GM12878 (cell line): ENCODE measurements at regions not wholly inside any gene's neighbourhood (a gene's known extent, or its start where the extent isn't known, plus 50 kb on each side); places are given as distances from the start of the nearest gene placed in this dataset.

ENCODE experiments used
- ATAC-seq: fragments of 200-7000 bp; cut with Tn5 transposase; 3 replicates; pipeline ENCODE4 v1.9.1; 2020; ENCODE audit warnings: mild to moderate bottlenecking, moderate library complexity
- BruUV-seq: library from RNA; stranded (reverse); fragments of 400-500 nt; replicated peaks from 2 replicates; lab custom pipeline; 2021; lab: Mats Ljungman, UMichigan
- CTCF ChIA-PET: fragments of 300-600 bp; sonication (Branson Sonifier 250); formaldehyde crosslinking; extraction: SDS; loops from one replicate; lab custom pipeline; 2021; ENCODE audit warnings: inconsistent platforms; lab: Yijun Ruan, JAX
- POLR2A ChIA-PET: fragments of 350-600 bp; formaldehyde crosslinking; extraction: SDS; loops from one replicate; lab custom pipeline; 2021; ENCODE audit warnings: inconsistent platforms; lab: Charles Lee
- RAD21 ChIA-PET: fragments of 300-600 bp; sonication (Branson Sonifier 250); formaldehyde crosslinking; loops from one replicate; lab custom pipeline; 2023; ENCODE audit warnings: antibody characterized with exemption; ENCODE audit not compliant: unreplicated experiment; lab: Charles Lee
- SMC1A ChIA-PET: fragments of 300-600 bp; sonication (Branson Sonifier 250); formaldehyde crosslinking; loops from one replicate; lab custom pipeline; 2023; ENCODE audit not compliant: unreplicated experiment, uncharacterized antibody; lab: Charles Lee
- DNase-seq: peaks from one replicate; pipeline ENCODE4 v3.0.0-alpha.2; 2011; ENCODE audit warnings: low read depth, low spot score
- FAIRE-seq: peaks from 3 replicates; lab custom pipeline; 2011; peaks lifted over from hg19 to GRCh38; lab: Jason Lieb, UNC
- H2AFZ ChIP-seq: 2 replicates; pipeline ENCODE4 v1.6.0; 2011; ENCODE audit warnings: low read depth, low read length, control low read depth; ENCODE audit not compliant: control insufficient read depth
- H3K27ac ChIP-seq: 2 replicates; pipeline ENCODE4 v1.5.1; 2011; ENCODE audit warnings: control low read depth; ENCODE audit not compliant: control insufficient read depth, insufficient read depth
- H3K27me3 ChIP-seq, 2 experiments: replicated peaks in 1 of 2; 2 replicates each; pipeline versions ENCODE4 v1.6.0 to v1.6.1; 2011; ENCODE audit warnings: low read length in 1 of 2; ENCODE audit not compliant: control insufficient read depth in 2 of 2, insufficient read depth in 2 of 2
- H3K36me3 ChIP-seq, 2 experiments: 2 replicates each; pipeline ENCODE4 v1.5.1; 2011; ENCODE audit warnings: low read length in 1 of 2; ENCODE audit not compliant: control insufficient read depth in 2 of 2, insufficient read depth in 2 of 2
- H3K4me1 ChIP-seq: 2 replicates; pipeline ENCODE4 v1.6.1; 2011; ENCODE audit warnings: mild to moderate bottlenecking, low read length, moderate library complexity, mixed read lengths; ENCODE audit not compliant: control insufficient read depth, insufficient read depth
- H3K4me2 ChIP-seq: 2 replicates; pipeline ENCODE4 v1.6.0; 2011; ENCODE audit warnings: control low read depth; ENCODE audit not compliant: control insufficient read depth, insufficient read depth
- H3K4me3 ChIP-seq: fragments of 200-600 bp; sonication (generic); 2 replicates; pipeline ENCODE4 v1.5.1; 2016
- H3K79me2 ChIP-seq: 2 replicates; pipeline ENCODE4 v1.6.0; 2011; ENCODE audit warnings: low read length; ENCODE audit not compliant: control insufficient read depth, insufficient read depth
- H3K9ac ChIP-seq: 2 replicates; pipeline ENCODE4 v1.8.0; 2011; ENCODE audit warnings: low read length, control low read depth, mixed read lengths; ENCODE audit not compliant: control insufficient read depth, insufficient read depth
- H3K9me3 ChIP-seq: replicated peaks from 3 replicates; pipeline ENCODE4 v1.5.1; 2011; ENCODE audit warnings: mild to moderate bottlenecking, low read length; ENCODE audit not compliant: control insufficient read depth, insufficient read depth
- H4K20me1 ChIP-seq: 2 replicates; pipeline ENCODE4 v1.6.0; 2011; ENCODE audit not compliant: control insufficient read depth, insufficient read depth
- BCL11A ChIP-seq: IDR thresholded peaks from 2 replicates; pipeline ENCODE4 v1.6.1; 2011; ENCODE audit warnings: low read depth, low read length
- CREM ChIP-seq: IDR thresholded peaks from 2 replicates; pipeline ENCODE4 v1.6.1; 2014; ENCODE audit warnings: antibody characterized with exemption, low read depth
- EGR1 ChIP-seq, 2 experiments: IDR thresholded peaks; 1 replicate in 1 of 2; 2 replicates in 1 of 2; pipeline ENCODE4 v1.6.1; 2011 to 2012; ENCODE audit warnings: low read depth in 2 of 2, low read length in 2 of 2, borderline replicate concordance in 1 of 2, mild to moderate bottlenecking in 1 of 2, moderate library complexity in 1 of 2
- HDAC2 ChIP-seq: fragments of 200-600 bp; sonication (generic); IDR thresholded peaks from 2 replicates; pipeline ENCODE4 v1.6.1; 2017
- HSF1 ChIP-seq: fragments of 150-350 bp; IDR thresholded peaks from 2 replicates; pipeline ENCODE4 v1.6.1; 2014; ENCODE audit warnings: mild to moderate bottlenecking, low read depth, low read length
- PKNOX1 ChIP-seq: fragments of 450-650 bp; IDR thresholded peaks from 2 replicates; pipeline ENCODE4 v1.6.1; 2016; ENCODE audit warnings: mild to moderate bottlenecking
- POU2F2 ChIP-seq: IDR thresholded peaks from 3 replicates; pipeline ENCODE4 v1.6.1; 2011; ENCODE audit warnings: low read depth, mild to moderate bottlenecking, low read length, borderline replicate concordance
- RB1 ChIP-seq: fragments of 450-650 bp; formaldehyde crosslinking; IDR thresholded peaks from 2 replicates; pipeline ENCODE4 v1.6.1; 2017; ENCODE audit warnings: mild to moderate bottlenecking, borderline replicate concordance
- SMC3 ChIP-seq: IDR thresholded peaks from 2 replicates; pipeline ENCODE4 v1.6.1; 2011; ENCODE audit warnings: low read length, improper control_type of control experiment, borderline replicate concordance
- SP1 ChIP-seq: IDR thresholded peaks from one replicate; pipeline ENCODE4 v1.6.1; 2011; ENCODE audit warnings: low read depth, low read length
- STAT3 ChIP-seq: IDR thresholded peaks from 2 replicates; pipeline ENCODE4 v1.6.1; 2011; ENCODE audit warnings: low read depth, low read length, improper control_type of control experiment
- YBX1 ChIP-seq: fragments of 450-650 bp; IDR thresholded peaks from 2 replicates; pipeline ENCODE4 v1.6.1; 2016; ENCODE audit warnings: antibody characterized with exemption
- WGBS: methylation state at CpG from one replicate; pipeline ENCODE4 v1.1.6; 2016; ENCODE audit warnings: low lambda C conversion rate; ENCODE audit not compliant: insufficient replicate concordance, insufficient coverage; ENCODE audit errors: missing lambda C conversion rate; 5-methylcytosine and 5-hydroxymethylcytosine counted together
- in situ Hi-C: fragments of 300-500 bp; cut with MboI; formaldehyde crosslinking; loops from 9 replicates; pipeline ENCODE4 v1.14.3; 2018; ENCODE audit warnings: mixed read lengths
- intact Hi-C: fragments of 100-400 bp; cut with micrococcal nuclease; formaldehyde crosslinking; loops from one replicate; pipeline ENCODE4 v1.14.2; 2022; ENCODE audit not compliant: unreplicated experiment

- ChIA-PET SMC1A (no interaction called here), CTCF (no interaction called here), POLR2A (no interaction called here), RAD21 (no interaction called here)
- no peak overlapping the region for H3K4me2 ChIP-seq
- no peak for ATAC-seq
- H3K4me1 ChIP-seq: no peaks in the 10 kb centered on the region
- no peaks in the 10 kb centered on the region for H3K79me2 ChIP-seq
- WGBS: 25% methylated on average over 6 of the region's 6 CpGs
- no peaks in the 10 kb centered on the region for H4K20me1 ChIP-seq
- no peak for DNase-seq
- H3K9me3 ChIP-seq: no peaks in the 10 kb centered on the region
- in situ Hi-C loops (no loop called here), intact Hi-C loops (no loop called here)
- no peak for TF ChIP-seq HSF1
- no peak for TF ChIP-seq BCL11A
- TF ChIP-seq YBX1: no peak
- TF ChIP-seq RB1: no peak
- TF ChIP-seq STAT3: no peak
- TF ChIP-seq HDAC2: no peak
- no peak for TF ChIP-seq CREM
- no peak for TF ChIP-seq EGR1 (IDR thresholded peaks at IDR 0.05; ENCODE audit: borderline replicate concordance in 1 of 2, low read depth in 2 of 2, low read length in 2 of 2)
- TF ChIP-seq SMC3: no peak
- TF ChIP-seq PKNOX1: no peak
- TF ChIP-seq SP1: no peak
- no peak for TF ChIP-seq POU2F2
- H2AFZ ChIP-seq: no peak overlapping the region
- no TSS peak for BruUV-seq
- H3K4me3 ChIP-seq: no peak overlapping the region
- peaks cover 0 to 3% of the 10 kb centered on the region in 2 experiments; a peak in 2 of 4 replicates for H3K27me3 ChIP-seq
- no peak for FAIRE-seq
- H3K9ac ChIP-seq: no peak overlapping the region
- H3K27ac ChIP-seq: no peak overlapping the region
- no peaks in the 10 kb centered on the region for H3K36me3 ChIP-seq
Observed at GRCh38 chr2:129720761-129721160, 258.7 kb upstream of the RAB6C start.
